GF-D8 (cell line): ENCODE measurements at regions not wholly inside any gene's neighbourhood (a gene's known extent, or its start where the extent isn't known, plus 50 kb on each side); places are given as distances from the start of the nearest gene placed in this dataset.

Experiments used
- DNase-seq: peaks from one replicate; lab custom pipeline; 2025; lab: John Stamatoyannopoulos, UW

DNA sequence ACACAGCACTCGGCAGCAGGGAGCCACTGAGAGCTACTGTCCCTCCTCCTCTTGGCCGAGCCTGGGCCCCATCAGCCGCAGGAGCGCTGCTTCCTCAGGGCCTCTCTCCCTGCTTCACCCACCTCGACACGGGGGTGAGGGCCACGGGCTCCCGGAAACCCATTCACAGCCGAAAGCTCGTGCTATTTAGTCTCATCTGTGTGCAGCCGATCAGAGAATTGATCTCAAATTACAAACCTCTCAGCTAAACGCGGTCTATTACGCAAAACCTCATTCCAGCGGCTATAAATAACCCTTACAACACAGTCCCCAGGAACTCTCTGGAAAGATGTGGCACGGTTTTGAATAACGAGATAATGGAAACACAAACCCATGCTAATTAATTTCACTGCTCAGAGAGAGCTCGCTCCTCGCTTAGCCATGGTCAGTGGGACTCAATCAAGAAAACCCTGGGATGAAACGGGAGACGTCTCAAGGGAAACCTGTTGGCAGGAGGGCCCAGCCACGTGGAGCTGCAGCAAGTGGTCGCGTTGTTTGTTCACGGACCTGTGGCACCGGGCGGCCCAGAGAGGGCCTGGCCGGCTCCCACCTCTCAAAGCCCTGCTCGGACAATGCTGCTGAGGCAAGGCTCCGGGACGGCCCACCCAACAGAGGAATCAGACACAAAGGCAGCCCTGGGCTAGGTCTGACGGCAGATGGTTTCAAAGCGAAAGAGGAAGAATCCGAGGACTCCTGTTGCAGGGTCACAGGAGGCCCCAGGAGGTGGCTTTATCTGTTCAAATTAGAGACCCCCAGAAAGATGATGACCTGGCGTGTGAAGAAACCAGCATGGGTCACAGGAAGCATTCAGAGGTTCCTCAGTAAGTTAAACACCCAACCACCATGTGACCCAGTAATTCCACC lies 210.5 kb downstream of the CTTN start:
- no peak for DNase-seq

DNA sequence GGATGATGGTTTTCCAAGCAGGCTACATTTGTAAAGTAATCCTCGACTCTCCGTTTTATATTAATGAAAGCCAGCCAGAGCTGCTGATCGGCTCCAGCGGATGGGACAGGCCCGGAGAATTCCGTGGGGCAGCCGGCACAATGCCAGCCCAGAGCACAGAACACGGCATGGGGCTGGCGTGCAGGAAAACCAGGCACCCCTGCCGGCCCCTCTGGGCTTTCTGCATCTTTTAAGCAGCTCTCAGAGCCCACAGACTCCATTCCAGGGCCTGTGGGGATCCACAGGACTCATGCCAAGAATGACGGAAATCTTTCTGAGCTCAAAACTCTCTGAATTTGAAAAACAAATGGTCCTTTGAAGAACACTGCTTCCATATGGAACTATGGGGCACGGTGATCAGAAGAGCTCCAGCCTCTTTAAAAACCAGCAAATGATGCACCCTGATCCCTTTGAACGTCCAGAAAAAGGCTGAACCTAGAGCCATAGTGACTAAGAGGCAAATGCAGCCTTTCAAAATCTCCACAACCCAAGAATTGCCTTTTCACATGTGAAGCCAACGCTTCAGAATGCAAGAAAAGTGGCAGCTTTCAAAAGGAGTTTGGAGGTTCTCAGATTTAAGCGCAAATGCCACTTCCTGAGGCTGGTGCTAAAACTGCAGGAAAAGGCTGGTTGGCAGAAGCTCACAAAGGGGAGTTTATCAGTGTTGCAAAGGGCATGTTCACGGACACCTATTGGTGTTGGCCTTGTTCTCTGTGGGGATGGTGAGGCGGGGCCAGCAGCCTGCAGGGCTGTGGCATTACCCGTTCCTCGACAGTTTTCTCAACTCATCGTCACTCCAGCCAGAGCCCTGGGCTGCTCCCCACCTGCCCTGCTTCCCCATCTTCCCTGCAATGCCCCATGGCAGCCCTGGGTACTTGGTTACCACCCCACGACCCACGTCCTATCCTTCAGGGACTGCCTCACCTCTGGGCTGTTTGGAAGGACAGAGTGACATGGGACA lies 212.5 kb downstream of the CTTN start:
- no peak for DNase-seq

DNA sequence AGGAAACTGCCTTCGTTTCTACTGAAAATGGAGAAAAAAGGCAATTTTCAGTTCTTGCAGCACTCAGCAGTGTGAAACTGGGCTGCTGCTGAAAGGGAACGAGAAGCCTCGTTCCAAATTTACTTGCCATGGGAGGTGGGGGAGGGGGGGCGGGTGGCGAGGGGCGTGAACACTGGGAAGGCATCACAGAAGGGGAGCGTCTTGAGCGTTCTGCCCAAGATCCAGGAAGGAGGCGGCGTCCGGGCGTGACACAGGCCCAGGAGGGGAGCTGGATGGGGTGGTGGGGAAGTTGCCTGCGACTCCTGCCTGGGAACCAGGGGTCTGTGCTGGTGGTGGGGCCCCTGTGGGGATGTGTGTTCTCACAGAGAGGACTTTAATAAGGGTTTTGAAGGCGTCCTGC lies 213.5 kb downstream of the CTTN start:
- no peak for DNase-seq

DNA sequence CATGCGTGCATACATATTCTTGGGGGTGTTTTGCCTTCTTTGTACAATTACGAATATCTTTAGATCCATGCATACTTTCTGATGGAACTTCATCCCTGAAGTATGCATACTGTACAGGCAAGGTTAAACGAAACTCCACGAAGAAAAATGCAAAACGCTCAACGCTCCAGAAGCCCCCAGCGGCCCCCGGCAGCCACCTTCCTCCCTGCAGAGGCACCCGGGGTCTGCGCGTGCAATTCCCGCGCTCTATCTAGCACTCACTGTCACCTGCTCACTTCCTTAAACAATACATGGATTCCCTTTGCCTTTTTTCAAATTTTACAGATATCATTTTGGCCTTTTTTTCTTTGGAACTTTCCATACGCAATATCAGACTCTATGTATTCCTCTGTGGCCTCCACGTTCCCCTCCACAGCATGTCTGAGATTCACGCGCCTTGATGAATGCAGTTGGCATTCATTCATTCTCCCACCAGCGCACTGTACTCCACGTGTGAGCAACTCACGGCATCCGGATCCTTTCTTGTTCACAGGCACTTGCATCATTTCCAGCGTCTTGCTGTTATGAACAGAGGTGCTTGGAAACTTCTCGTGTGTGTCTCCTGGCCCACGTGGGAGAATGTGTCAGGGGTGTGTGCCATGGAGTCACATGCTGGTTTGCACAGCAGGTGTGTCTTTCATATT lies 214.3 kb downstream of the CTTN start:
- DNase-seq, result no peak

DNA sequence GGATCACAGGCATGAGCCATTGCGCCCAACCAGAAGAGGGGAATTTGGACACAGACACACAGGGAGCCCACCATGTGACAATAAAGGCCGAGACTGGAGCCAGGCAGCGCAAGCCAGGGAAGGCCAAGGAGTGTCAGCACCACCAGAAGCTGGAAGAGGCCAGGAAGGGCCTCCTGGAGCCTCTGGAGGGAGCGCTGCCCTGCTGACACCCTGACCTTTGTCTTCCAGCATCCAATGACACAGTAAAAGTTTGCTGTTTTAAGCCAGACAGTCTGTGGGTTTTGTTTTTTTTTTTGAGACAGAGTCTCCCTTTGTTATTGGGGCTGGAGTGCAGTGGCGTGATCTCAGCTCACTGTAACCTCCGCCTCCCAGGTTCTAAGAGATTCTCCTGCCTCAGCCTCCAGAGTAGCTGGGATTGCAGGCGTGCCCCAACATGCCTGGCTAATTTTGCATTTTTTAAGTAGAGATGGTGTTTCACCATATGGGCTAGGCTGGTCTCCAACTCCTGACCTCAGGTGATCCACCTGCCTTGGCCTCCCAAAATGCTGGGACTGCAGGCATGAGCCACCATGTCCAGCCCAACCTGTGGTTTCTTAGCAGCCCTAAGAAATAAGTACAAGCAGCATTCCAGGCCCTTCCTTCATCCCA lies 215.8 kb downstream of the CTTN start:
- DNase-seq, result no peak

DNA sequence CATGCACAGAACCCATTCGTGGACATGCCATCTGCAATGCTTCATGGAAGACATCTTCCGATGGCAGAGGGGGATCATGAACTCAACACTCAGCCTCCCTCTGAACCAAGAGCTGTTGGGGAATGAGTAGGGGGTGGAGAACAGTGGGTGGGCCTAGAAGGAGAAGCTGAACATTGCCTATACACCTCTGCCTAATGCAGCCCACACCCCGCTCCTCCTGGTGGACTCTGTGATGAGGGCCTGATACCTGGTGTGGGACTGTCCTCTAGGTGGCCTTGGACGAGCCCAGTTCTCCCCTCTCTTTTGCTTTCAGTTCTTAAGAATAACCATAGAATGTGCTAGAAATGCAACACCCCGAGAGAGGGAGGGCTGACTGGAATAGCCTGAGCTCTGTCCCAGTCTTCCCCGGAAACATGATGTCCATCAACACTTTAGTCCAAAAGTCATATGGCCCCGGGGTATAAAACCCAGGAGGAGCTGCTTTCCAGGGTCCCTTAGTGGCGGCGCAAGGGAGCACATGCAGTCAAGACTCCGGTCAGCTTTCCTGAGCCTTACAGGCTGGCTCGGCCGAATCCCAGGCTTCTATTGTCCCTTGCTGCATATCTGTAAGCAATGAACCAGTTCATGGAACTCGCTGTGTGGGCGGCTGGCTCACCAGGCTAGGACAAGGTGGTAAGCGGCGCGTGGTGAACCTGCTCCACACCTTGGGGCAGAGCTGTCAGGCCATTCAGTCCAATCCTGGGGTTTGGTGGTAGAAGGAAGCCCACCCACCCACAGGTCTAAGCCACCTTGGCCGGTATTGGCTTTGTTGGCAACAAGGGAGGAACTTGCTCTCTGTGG lies 216.9 kb downstream of the CTTN start:
- no peak for DNase-seq

DNA sequence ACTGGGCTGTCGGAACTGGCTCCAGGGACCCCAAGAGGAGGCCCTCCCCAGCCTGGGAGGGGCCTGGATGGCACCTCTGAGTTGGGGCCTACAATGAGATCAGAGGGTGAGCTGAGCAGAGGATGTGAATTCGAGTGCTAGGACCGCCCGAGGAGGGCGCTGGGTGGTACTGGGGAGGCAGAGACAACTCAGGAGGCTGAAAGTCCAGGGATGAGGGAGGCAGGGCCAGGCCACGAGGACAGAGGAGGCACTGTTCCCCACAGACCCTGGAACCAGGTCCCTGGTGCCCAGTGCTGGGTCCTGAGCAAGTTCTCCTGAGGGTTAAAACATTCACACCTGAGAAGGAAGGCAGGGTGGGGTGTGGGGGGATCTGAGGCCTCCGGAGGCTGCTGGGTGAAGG lies 218.0 kb downstream of the CTTN start:
- no peak for DNase-seq

DNA sequence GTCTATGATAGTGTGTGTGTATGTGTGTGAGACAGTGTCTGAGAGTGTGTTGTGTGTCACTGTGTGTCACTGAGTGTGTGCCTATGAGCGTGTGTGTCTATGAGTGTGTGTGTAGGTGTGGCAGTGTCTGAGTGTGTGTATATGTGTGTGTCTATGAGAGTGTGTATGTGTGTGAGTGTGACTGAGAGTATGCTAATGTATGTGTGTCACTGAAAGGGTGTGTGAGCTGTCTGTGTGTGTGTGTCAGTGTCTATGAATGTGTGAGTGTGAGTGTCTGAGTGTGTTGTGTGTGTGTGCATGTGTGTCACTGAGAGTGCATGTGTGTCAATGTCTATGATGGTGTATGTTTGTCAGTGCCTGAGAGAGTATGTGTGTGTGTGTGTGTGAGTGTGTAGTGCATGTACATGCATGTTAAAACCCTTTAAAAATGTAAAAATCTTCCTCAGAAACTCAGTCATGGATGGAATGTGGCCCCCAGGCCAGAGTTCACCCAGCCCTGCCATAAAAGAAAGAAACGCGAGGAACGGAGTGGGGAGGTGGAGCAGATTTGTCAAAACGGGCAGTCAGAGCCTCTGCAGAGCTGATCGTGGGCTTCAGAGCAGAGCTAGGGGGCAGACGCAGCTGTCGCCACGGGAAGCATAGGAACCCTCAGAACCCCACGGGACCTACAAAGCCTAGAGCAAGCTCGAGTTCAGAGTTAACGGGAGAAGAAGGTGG lies 218.8 kb downstream of the CTTN start:
- no peak for DNase-seq

DNA sequence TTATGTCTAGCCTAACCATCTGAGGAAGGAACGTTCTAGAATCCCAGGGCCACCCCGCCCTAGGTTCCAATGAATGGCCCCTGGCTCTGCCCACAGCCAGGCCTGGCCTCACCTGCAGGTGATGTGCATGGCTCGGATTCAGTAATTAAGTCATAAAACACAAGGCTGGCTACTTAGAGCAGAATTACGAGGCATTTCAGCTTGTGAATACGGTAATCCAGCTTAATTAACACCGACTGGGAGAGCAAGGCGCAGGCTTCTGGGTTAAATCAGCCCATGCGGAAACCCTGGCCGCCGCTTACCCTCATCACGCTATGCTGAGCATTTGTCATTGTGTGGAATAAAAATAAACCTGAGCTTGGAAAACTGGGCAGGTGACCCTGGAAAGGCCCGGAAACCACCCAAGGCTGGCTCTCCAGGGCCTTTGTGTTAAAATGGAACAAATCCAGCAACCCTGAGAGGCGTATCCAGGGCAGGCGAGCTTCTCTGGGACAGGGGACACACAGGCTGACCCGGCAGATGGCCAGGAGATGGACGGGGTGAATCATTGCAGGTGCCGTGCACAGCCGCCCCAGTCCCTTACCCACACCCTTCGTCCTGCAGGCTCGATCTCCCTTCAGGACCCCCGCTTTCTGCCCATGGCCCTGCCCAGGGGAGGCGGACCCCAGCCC lies 220.2 kb downstream of the CTTN start:
- no peak for DNase-seq

DNA sequence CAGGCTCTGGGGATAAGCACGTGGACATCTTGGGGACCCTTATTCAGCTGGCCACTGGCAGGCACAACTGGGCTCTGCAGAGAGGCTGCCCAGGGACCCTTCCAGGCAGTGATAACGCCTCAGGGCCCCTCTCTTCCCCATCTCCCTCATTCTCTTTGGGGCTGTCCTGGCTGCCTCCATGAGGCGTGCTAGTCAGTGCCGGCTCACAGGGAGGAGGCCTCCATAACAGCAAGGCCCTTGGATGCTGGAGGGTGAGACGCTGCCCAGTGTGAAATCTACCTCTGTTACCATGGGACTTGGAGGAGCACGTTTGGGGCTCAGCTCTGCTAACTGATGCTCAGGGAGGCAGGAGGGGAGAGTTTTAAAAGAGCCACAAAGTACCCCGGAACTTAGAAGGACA lies 221.3 kb downstream of the CTTN start:
- DNase-seq, result no peak

DNA sequence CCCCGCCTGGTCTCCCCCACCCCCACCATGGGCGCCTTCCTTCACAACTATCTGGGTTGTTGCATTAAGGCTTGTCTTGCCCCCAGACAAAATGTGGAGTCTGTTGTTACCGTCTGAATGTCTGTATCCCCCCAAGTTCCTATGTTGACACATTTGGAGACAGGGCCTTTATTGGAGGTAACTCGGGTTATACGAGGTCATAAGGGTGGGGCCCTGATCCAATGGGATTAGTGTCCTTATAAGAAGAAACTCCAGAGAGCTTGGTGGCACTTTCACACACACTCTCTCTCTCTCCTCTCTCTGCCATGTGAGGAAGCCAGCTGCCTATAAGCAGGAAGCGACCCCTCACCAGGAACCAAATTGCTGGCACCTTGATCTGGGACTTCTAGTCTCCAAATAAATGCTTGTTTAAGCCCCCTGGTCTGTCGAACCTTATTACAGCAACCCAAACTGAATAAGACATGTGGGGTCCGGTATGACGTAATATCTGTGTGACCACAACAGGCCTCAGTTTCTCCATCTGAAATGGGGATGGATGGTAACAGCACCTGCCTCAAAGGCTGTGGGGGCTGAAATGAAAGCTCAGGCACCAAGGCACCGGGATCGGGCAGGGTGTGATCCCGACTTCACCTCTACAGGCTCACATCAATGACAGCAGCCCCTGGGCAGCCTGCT lies 222.3 kb downstream of the CTTN start:
- no peak for DNase-seq

DNA sequence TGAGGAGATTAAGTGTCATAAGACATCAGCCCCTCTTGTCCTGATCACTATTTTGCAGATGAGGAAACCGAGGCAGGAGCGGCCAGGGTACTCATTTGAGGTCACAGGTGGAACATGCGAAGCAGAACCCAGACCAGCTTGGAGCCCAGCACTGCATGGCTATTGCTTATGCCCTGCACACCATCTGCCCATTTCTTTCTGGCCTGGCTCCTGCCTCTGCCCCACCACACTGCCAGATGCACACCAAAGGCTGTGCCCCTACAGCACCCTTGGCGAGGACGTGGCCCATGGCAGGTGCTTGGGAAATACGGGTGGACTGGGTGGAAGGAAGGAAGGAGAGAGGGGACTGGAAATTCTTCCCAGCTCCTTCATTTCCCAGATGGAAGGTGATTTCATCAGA lies 222.9 kb downstream of the CTTN start:
- DNase-seq, result no peak

DNA sequence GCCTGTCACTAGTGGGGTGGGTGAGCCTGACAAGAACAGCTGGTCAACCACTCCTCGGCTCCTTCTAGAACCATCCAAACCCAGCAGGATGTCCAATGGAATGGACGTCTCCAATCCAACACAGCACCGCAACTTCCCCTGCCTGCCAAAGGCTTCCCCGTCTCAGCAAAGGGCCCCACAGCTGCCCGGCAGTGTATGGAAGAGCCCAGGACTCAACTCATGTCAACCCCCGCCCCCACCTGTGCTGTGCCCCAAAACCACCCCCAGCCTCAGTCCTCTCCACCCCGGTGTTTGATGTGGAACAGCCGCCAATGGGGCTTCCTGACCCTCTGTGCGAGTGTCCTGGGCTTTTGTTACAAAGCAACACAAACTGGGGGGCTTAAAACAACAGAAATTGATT lies 223.8 kb downstream of the CTTN start:
- DNase-seq, result no peak

DNA sequence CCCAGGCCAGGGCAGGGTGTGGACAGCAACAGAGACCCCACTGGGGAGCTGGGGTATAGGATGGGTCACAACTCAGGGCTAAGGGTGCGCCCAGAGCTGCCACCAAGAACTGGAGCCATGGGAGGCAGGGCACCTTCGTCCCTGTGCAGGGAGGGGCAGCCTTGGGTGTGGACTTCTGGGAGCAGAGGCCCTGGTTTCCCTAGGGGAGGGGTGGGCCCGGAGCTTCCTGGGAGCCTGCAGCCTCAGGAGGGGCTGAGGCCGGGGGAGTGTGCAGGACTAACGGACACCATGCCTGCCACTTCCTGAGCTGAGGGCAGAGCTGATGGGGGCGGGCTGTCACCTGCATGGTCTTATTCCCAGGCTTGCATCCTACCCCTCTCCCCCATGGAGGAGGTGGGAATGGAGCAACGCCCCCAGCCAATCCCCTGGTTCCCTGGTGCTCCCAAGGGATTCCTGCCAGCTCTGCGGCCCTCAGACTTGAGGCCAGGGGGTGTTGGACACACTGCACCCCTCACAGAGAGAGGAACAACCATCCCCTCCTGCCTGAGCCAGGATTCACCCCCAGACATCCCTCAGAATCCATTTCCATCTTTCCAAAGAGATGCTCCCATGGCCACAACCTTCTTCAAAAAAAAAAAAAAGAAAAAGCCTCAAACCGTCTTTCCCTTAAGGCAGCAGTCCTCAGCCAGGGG lies 225.7 kb downstream of the CTTN start:
- no peak for DNase-seq

DNA sequence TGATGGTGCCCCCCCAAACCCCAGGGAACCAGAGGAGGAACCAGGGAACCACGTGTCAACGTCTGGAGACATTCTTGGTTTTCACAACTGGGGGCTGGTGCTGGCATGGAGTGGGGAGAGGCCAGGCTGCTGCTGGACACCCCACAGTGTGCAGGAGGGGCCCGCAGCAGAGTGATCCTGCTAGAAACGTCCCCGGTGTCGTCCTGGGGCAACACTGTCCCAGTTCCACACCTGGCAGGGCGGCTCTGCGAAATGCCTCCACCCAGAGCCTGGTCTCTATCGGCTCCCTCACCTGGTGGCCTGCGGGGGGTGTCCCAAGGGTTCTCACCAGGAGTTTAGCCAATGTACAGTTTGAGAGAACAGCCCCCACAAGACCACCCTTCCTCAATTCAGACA lies 226.3 kb downstream of the CTTN start:
- DNase-seq, result no peak

DNA sequence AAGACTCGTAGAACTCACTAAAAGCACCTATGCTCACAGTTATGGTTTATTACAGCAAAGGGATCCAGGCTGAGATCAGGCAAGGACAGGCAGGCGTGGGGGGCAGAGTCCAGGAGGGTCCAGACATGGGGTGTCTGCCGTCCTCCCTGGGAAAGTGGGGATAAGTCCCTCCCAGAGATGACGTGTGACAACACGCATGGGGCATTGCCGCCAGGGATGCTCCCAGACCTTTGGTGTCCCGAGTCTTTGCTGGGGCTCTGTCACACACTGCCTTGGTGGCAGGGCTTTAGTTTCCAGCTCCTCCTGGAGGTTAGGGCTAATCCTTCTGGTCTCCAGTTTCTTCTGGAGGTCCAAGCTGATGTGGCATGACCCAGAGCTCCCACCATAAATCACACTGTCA lies 226.7 kb downstream of the CTTN start:
- DNase-seq, result no peak

DNA sequence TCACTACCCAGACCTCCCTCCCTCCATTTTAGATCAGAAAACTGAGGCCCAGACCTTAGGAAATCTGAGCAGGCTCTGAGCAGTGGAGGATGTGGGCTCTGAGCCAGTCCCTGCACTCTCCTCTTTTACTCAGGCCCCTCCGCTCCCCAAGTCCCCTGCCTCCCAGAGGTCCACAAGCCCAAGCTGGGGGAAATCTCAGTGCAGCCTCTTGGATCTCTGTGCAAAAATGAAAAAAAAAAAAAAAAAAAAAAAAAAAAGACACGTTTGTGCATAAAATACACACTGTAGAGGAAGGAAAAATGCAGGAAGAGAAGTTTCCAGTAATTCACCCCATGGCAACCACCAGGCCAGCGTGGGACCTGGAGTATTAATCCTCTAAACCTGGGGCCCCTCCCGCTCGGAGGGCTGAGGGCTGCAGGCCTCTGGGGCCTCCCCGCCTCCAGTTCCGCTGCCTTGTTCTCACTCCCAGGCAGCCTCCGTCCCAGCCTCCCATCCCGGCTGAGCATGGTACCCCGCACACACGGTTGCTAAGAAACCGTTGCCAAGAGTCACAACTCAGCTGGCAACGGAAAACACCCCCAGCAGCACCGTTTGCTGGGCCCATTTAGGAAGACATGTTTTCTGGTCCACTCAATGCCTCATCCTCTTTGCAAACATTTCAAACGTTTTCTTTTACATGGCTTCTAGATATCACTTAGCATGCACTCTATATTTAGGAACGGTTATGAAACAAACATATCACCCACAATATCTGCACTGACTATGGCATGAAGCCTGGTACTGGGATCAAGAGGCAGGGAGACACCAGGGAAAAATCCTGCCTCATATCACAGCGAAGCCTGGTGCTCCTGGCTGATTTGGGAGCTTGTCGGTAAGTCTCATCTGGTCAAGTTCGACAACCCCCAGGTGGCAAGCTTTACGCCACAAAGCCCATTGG lies 227.5 kb downstream of the CTTN start:
- DNase-seq, result no peak
